ENCODE measurements at regions not wholly inside any gene's neighbourhood (a gene's known extent, or its start where the extent isn't known, plus 50 kb on each side); places are given as distances from the start of the nearest gene placed in this dataset.

GRCh38 chr3:68441054-68441453 is 491.3 kb downstream of the TAFA4 start:
- no peak for TF ChIP-seq CTCF (IDR thresholded peaks at IDR 0.05; ENCODE audit: low read length)
- TF ChIP-seq EZH2 (IDR thresholded peaks at IDR 0.05; ENCODE audit: borderline replicate concordance, low read length) = no peak

Measured in OCI-LY1 (cell line).